Thoracic aorta (tissue), 2 donors: ENCODE measurements at regions not wholly inside any gene's neighbourhood (a gene's known extent, or its start where the extent isn't known, plus 50 kb on each side); places are given as distances from the start of the nearest gene placed in this dataset.

Source experiments
- ATAC-seq: fragments of 150-250 bp; one replicate; pipeline ENCODE4 v1.8.0; 2017; ENCODE audit warnings: low read depth; ENCODE audit not compliant: insufficient number of reproducible peaks, low FRiP score
- DNase-seq: peaks from one replicate; pipeline ENCODE4 v3.0.0-alpha.2; 2020; ENCODE audit warnings: low spot score
- H3K27ac ChIP-seq, 2 donors: fragments of 200-600 bp; sonication (generic); 1 replicate in 1 of 2; 2 replicates in 1 of 2; pipeline ENCODE4 v1.5.1; 2016; ENCODE audit warnings: mild to moderate bottlenecking in 2 of 2, moderate library complexity in 2 of 2
- H3K27me3 ChIP-seq: fragments of 200-600 bp; sonication (generic); replicated peaks from 2 replicates; pipeline ENCODE4 v1.6.0; 2016; ENCODE audit warnings: mild to moderate bottlenecking; ENCODE audit not compliant: insufficient read depth
- H3K36me3 ChIP-seq: fragments of 200-600 bp; sonication (generic); one replicate; pipeline ENCODE4 v1.5.1; 2016
- H3K4me1 ChIP-seq, 2 donors: fragments of 200-600 bp; sonication (generic); 1 replicate in 1 of 2; 2 replicates in 1 of 2; pipeline versions ENCODE4 v1.5.1 to v1.6.0; 2016; ENCODE audit warnings: low read depth in 2 of 2, mild to moderate bottlenecking in 1 of 2; ENCODE audit not compliant: control insufficient read depth in 1 of 2
- H3K4me3 ChIP-seq: fragments of 200-600 bp; sonication (generic); 2 replicates; pipeline ENCODE4 v1.5.1; 2016; ENCODE audit warnings: mild to moderate bottlenecking
- H3K9me3 ChIP-seq: fragments of 200-600 bp; sonication (generic); 2 replicates; pipeline ENCODE4 v1.5.1; 2016
- TF ChIP-seq, protein P1 (sequence below): fragments of 200-600 bp; sonication (generic); IDR thresholded peaks from one replicate; pipeline ENCODE4 v1.5.1; 2019; ENCODE audit warnings: antibody characterized with exemption

DNA sequence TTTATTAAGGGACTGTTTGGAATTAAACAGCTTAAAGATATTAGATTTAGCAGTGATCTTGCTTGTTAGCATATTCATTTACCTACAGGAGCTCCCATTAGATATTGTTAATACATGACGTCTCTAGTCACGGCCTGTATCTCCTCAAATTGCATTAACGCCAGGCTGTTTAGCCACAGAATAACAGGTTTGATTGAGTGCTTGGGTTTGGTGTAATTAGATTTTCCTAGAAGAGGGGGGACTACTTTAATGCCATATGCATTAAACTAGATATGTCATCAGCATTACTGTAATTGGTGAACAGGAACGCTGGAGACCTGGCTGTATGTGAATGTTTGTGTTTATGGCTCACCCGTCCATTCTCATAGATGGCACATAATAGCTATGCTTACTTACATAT lies 841.4 kb upstream of the NR2F2 start:
- Histone ChIP-seq H3K27ac (no peak overlapping the region), H3K9me3 (peaks cover 6% of the 10 kb centered on the region), H3K27me3 (no peaks in the 10 kb centered on the region), H3K36me3 (no peaks in the 10 kb centered on the region), H3K4me3 (no peak overlapping the region), H3K4me1 (peaks cover under 1 to 8% of the 10 kb centered on the region in 2 donors)
- DNase-seq (no peak), ATAC-seq (no peak)
- TF ChIP-seq, protein P1, sequence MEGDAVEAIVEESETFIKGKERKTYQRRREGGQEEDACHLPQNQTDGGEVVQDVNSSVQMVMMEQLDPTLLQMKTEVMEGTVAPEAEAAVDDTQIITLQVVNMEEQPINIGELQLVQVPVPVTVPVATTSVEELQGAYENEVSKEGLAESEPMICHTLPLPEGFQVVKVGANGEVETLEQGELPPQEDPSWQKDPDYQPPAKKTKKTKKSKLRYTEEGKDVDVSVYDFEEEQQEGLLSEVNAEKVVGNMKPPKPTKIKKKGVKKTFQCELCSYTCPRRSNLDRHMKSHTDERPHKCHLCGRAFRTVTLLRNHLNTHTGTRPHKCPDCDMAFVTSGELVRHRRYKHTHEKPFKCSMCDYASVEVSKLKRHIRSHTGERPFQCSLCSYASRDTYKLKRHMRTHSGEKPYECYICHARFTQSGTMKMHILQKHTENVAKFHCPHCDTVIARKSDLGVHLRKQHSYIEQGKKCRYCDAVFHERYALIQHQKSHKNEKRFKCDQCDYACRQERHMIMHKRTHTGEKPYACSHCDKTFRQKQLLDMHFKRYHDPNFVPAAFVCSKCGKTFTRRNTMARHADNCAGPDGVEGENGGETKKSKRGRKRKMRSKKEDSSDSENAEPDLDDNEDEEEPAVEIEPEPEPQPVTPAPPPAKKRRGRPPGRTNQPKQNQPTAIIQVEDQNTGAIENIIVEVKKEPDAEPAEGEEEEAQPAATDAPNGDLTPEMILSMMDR = no peak

GRCh38 chr15:95492388-95493070 lies 838.0 kb upstream of the NR2F2 start:
- DNase-seq (no peak), ATAC-seq (no peak)
- TF ChIP-seq, protein P1 = no peak
- H3K4me1 ChIP-seq = peaks cover 6 to 24% of the 10 kb centered on the region in 2 donors
- no peak overlapping the region for H3K27ac ChIP-seq
- H3K9me3 ChIP-seq = no peaks in the 10 kb centered on the region
- H3K4me3 ChIP-seq = no peak overlapping the region
- H3K27me3 ChIP-seq = no peaks in the 10 kb centered on the region
- H3K36me3 ChIP-seq = no peaks in the 10 kb centered on the region

GRCh38 chr15:95494971-95495541 lies 835.4 kb upstream of the NR2F2 start:
- DNase-seq (peak; percentile 29), ATAC-seq (peak; percentile 13)
- Histone ChIP-seq H3K4me1 (peaks cover 6 to 37% of the 10 kb centered on the region in 2 donors), H3K27ac (peak overlapping the region; percentile 51 to 78), H3K4me3 (peak overlapping the region; percentile 1), H3K36me3 (no peaks in the 10 kb centered on the region), H3K9me3 (no peaks in the 10 kb centered on the region), H3K27me3 (no peaks in the 10 kb centered on the region)
- TF ChIP-seq, protein P1 = no peak

DNA sequence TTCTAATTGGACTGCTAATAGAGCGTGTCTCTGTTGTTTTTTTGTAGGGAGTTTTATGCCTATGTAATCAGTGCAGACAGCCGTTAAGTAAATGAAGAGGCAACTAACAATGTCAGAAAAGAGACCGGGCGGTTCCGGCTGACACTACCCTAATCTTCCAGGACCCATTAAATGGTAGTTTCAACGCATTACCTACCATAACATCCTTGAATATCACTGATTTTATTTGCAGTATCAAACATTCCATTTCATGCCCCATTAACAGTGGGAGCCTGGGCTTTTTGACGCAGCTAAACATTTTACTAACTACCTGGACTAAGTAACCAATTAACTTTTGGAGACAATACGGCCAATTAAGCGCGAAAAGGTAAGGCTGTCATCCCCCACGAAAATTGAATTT lies 832.9 kb upstream of the NR2F2 start:
- Histone ChIP-seq H3K27ac (no peak overlapping the region), H3K27me3 (no peaks in the 10 kb centered on the region), H3K36me3 (no peaks in the 10 kb centered on the region), H3K9me3 (no peaks in the 10 kb centered on the region), H3K4me3 (no peak overlapping the region), H3K4me1 (peaks cover 6 to 40% of the 10 kb centered on the region in 2 donors)
- TF ChIP-seq, protein P1 = no peak
- ATAC-seq = no peak
- DNase-seq = no peak

GRCh38 chr15:95498961-95499360 lies 831.5 kb upstream of the NR2F2 start:
- peaks cover 6 to 33% of the 10 kb centered on the region in 2 donors for H3K4me1 ChIP-seq
- no peaks in the 10 kb centered on the region for H3K27me3 ChIP-seq
- H3K4me3 ChIP-seq = no peak overlapping the region
- TF ChIP-seq, protein P1 = no peak
- H3K27ac ChIP-seq = no peak overlapping the region
- H3K36me3 ChIP-seq = no peaks in the 10 kb centered on the region
- no peak for DNase-seq
- no peaks in the 10 kb centered on the region for H3K9me3 ChIP-seq
- no peak for ATAC-seq
